GM04504 (cell line): ENCODE measurements at regions not wholly inside any gene's neighbourhood (a gene's known extent, or its start where the extent isn't known, plus 50 kb on each side); places are given as distances from the start of the nearest gene placed in this dataset.

Source experiments
- DNase-seq: peaks from one replicate; pipeline ENCODE4 v3.0.0-alpha.2; 2012; ENCODE audit warnings: low read depth

GRCh38 chr4:30314001-30314400 lies 406.2 kb upstream of the PCDH7 start:
- no peak for DNase-seq

GRCh38 chr4:30330894-30331652 lies 389.1 kb upstream of the PCDH7 start:
- no peak for DNase-seq

GRCh38 chr4:30341731-30342130 lies 378.4 kb upstream of the PCDH7 start:
- no peak for DNase-seq

GRCh38 chr4:30350288-30350687 lies 369.9 kb upstream of the PCDH7 start:
- no peak for DNase-seq

- no peak for DNase-seq
Observed at GRCh38 chr4:30354605-30355004, 365.6 kb upstream of the PCDH7 start.

- DNase-seq, result no peak
Observed at GRCh38 chr4:30362436-30362835, 357.7 kb upstream of the PCDH7 start.

- no peak for DNase-seq
Observed at GRCh38 chr4:30370105-30370504, 350.1 kb upstream of the PCDH7 start.

GRCh38 chr4:30380404-30380998 lies 339.7 kb upstream of the PCDH7 start:
- DNase-seq, result peak; percentile 1

GRCh38 chr4:30385650-30386049 lies 334.5 kb upstream of the PCDH7 start:
- DNase-seq, result no peak

GRCh38 chr4:30386266-30386895 lies 333.8 kb upstream of the PCDH7 start:
- no peak for DNase-seq

GRCh38 chr4:30395902-30396301 lies 324.3 kb upstream of the PCDH7 start:
- no peak for DNase-seq

GRCh38 chr4:30396772-30397475 lies 323.2 kb upstream of the PCDH7 start:
- DNase-seq, result no peak

GRCh38 chr4:30399476-30399875 lies 320.7 kb upstream of the PCDH7 start:
- no peak for DNase-seq

- no peak for DNase-seq
Observed at GRCh38 chr4:30402276-30402675, 317.9 kb upstream of the PCDH7 start.

- DNase-seq, result no peak
Observed at GRCh38 chr4:30413915-30414314, 306.3 kb upstream of the PCDH7 start.

- DNase-seq, result no peak
Observed at GRCh38 chr4:30416547-30416946, 303.6 kb upstream of the PCDH7 start.

- DNase-seq, result no peak
Observed at GRCh38 chr4:30427932-30428331, 292.2 kb upstream of the PCDH7 start.

GRCh38 chr4:30429813-30430761 lies 290.1 kb upstream of the PCDH7 start:
- no peak for DNase-seq

GRCh38 chr4:30434656-30435055 lies 285.5 kb upstream of the PCDH7 start:
- no peak for DNase-seq

GRCh38 chr4:30436394-30436793 lies 283.8 kb upstream of the PCDH7 start:
- DNase-seq, result no peak

- DNase-seq, result no peak
Observed at GRCh38 chr4:30437316-30437715, 282.9 kb upstream of the PCDH7 start.

- DNase-seq, result no peak
Observed at GRCh38 chr4:30443289-30443688, 276.9 kb upstream of the PCDH7 start.
